ENCODE measurements at regions not wholly inside any gene's neighbourhood (a gene's known extent, or its start where the extent isn't known, plus 50 kb on each side); places are given as distances from the start of the nearest gene placed in this dataset.

DNA sequence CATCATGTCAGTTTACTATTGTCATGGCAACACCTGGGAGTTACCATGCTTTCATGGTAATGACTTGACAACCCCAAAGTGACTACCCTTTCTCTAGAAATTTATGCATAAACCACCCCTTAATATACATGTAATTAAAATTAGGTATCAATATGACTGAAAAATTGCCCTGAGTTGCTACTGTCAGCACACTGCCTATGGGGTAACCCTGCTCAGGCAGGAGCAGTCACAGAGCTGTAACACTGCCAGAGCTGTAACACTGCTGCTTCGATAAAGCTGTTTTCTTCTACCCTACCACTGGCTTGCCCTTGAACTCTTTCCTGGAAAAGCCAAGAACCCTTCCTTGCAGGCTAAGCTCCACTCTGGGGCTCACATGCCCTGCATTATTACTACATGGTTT is 95.5 kb upstream of the SYT4 start:
- TF ChIP-seq POLR2A (IDR thresholded peaks at IDR 0.05) (no peak), POLR2AphosphoS5 (IDR thresholded peaks at IDR 0.05) (no peak), EP300 (IDR thresholded peaks at IDR 0.05; ENCODE audit: low read depth) (no peak)
- TF ChIP-seq, protein P1, sequence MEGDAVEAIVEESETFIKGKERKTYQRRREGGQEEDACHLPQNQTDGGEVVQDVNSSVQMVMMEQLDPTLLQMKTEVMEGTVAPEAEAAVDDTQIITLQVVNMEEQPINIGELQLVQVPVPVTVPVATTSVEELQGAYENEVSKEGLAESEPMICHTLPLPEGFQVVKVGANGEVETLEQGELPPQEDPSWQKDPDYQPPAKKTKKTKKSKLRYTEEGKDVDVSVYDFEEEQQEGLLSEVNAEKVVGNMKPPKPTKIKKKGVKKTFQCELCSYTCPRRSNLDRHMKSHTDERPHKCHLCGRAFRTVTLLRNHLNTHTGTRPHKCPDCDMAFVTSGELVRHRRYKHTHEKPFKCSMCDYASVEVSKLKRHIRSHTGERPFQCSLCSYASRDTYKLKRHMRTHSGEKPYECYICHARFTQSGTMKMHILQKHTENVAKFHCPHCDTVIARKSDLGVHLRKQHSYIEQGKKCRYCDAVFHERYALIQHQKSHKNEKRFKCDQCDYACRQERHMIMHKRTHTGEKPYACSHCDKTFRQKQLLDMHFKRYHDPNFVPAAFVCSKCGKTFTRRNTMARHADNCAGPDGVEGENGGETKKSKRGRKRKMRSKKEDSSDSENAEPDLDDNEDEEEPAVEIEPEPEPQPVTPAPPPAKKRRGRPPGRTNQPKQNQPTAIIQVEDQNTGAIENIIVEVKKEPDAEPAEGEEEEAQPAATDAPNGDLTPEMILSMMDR (IDR thresholded peaks at IDR 0.05) = no peak

Measured in transverse colon (tissue), 4 donors.